Activated CD4-positive, alpha-beta T cell treated with anti-CD3 and anti-CD28 coated beads, Interleukin-2, amount 50 U/mL, for 16 hours (primary cell): ENCODE measurements at regions not wholly inside any gene's neighbourhood (a gene's known extent, or its start where the extent isn't known, plus 50 kb on each side); places are given as distances from the start of the nearest gene placed in this dataset.

Experiments used
- DNase-seq: peaks from one replicate; pipeline ENCODE4 v3.0.0-alpha.2; 2020

- DNase-seq, result no peak
Observed at GRCh38 chr11:133719532-133720235, 125.6 kb downstream of the SPATA19 start.

GRCh38 chr11:133718831-133719230 lies 126.5 kb downstream of the SPATA19 start:
- DNase-seq, result no peak

- no peak for DNase-seq
Observed at GRCh38 chr11:133718238-133718637, 127.1 kb downstream of the SPATA19 start.

DNA sequence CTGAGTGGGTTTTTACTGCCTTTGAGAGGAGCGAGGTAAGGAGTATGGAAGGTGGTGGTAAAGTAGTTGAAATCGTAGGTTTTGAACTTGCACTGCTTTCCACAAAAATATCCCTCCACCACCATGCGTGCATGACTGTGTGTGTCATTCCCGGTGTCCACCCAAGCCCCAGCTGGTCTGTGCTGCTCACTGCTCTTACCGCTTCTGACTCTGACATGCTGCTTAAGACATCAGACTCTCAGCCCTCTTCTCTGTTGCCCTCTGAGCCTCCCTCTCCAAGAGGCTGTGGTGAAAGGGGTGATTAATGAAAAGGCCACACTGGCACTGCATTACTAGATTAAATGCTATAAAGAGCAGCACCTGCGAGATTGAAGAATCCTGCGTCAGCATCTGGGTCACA lies 128.7 kb downstream of the SPATA19 start:
- DNase-seq, result no peak

GRCh38 chr11:133715602-133716001 lies 129.7 kb downstream of the SPATA19 start:
- no peak for DNase-seq

DNA sequence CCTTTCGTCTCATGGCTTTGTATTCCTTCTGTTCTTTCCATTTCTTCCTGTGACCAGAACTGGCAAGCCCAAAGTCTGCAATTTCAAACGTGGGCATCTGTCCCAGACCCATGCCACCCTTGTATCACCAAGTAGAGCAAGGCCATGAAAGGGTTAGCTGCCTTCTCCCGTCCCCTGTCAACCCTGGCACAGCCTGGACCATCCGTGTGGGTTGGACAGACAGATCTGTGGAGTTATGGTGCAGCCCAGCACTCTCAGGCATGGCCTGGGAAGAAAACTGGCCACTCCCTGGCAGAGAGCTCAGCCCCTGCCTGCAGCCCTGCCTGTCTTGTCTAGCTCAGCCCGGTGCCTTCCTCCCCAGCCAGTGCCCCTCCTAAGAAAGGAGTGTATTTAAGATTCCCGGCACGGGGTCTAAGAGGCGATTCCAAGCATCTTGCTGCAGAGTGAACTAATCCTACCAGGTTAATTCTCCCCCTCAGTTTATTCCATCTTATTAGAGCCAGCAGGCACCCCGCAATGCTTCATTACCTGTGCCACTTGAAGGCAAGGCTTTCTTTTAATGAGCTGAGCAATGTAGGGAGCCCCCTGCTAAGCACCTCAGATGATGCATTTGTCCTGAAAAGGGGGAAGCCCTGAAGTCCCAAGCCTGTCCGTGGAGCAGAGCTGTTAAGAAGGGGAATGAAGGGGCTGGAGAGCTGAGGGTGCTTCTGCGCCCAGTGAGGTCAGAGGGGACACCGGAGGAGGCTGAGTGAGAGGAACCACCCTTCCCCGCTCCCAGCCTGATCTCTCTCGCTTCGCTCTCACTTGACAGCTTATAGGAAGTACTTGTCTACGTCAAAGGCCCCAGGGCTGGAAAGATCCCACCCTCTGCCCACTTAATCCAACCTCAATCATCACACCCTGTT lies 130.6 kb downstream of the SPATA19 start:
- no peak for DNase-seq

DNA sequence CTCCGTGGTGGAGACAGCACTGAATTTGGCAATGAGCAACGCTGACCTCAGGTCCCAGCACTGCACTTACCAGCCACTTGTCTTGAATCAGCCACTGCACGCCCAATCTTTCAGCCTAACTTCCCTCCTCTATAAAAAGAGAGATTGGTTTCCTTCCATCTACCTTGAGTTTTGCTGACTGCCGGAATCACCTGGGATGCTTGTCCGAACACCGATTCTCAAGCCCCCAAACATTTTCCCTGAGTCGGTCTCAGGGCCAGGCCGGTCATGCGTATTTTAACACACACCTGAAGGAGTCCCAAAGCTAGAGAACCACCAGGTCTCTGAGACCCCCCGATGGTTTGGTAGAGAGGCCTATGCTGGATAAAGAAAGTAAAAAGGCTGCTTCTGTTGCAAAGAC lies 131.5 kb downstream of the SPATA19 start:
- DNase-seq, result no peak

GRCh38 chr11:133713406-133713805 lies 131.9 kb downstream of the SPATA19 start:
- no peak for DNase-seq

DNA sequence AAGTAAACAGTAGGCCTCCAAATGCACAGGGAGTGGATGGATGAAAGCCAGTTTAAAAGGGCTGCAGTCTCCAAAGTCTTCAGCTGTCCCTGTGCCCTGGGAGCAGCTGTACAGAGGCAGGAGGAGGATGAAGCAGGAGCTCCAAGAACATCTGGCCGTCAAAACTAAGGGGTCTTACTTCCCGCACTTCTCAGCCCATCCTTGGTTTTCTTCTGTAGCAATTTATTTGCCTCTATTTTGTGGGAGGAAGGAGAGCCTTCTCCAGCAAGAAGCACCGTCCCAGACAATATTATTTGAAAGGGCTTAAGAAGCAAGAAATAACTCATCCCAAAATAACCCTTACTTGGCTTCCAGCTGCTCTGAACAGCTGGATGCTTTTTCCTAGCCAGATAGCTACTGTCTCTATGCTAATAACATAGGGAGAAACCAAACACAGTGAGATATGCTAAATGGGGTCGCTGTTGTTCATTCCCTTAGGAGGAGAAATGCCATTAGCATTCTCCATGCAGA lies 133.2 kb downstream of the SPATA19 start:
- DNase-seq, result no peak

- no peak for DNase-seq
Observed at GRCh38 chr11:133711545-133711944, 133.8 kb downstream of the SPATA19 start.

GRCh38 chr11:133710681-133711240 lies 134.6 kb downstream of the SPATA19 start:
- no peak for DNase-seq

DNA sequence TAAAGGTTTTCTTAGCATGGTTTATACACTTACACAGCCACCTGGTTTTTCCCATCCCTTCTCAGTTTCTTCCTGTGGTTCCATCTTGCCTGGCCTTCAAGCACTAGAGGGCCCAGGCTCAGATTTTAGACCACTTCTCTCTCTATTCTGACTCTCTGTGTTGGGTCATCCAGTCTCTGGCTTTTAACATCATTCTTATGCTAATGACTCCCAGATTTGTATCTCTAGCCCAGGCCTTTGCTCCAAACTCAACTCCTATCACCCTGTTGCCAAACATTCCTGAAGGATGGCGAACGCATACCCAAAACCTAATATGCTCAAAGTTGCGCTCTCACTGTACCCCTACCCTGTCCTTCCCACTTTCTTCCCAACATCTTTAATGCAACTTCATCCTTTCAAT lies 135.1 kb downstream of the SPATA19 start:
- no peak for DNase-seq

DNA sequence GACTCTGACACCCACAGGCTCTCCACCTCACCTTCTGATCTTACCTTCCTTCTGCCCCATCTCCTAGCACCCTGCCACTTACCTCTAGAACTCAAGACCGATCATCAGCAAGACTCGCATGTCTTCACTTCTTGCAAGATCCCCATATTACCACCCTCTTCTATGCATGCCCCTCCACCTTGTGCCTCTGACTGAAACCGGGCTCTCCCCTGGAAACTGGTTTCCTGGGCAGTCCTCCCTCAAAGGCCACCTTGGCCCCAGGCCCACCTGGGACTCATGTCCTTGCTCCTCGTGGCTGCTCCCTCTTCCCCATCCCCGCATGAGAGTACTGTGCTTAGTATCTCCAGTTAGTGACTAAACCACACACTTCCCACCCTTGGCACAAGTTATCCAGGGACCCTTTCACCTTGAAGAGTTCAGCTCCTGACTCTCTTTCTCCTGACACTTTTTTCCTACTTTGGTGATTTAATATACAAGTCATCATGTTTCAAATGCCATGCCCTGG lies 136.7 kb downstream of the SPATA19 start:
- no peak for DNase-seq

GRCh38 chr11:133706925-133707794 lies 138.2 kb downstream of the SPATA19 start:
- DNase-seq, result no peak

GRCh38 chr11:133705873-133706272 lies 139.4 kb downstream of the SPATA19 start:
- DNase-seq, result no peak

DNA sequence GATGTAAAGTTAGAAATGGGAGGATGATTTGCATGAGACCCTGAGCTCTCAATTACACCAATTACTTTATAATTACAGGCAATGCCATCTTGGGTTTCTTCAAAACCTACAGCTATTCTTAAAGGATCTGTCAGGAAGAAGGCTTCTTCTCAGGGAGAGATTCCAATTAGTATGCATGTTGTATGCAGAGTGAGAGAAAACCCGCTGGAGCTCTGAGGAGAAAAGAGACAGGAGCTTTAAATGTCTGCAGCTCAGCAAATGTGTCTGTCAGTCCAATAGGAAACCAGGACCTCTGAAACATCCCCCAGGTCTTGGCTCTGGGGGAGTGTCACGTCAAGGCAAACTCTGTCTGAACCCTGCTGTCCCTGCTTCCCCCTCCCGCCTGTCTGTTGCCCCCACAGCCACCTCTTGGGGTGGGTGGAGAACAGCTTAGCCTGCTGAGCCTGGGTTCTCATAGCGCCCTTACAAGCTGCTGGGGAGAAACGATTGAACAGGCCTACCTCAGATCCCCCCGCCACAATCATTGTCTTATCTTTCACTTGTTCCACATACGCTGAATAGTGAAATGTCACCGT lies 140.2 kb downstream of the SPATA19 start:
- no peak for DNase-seq

GRCh38 chr11:133699071-133699470 lies 146.2 kb downstream of the SPATA19 start:
- DNase-seq, result no peak

DNA sequence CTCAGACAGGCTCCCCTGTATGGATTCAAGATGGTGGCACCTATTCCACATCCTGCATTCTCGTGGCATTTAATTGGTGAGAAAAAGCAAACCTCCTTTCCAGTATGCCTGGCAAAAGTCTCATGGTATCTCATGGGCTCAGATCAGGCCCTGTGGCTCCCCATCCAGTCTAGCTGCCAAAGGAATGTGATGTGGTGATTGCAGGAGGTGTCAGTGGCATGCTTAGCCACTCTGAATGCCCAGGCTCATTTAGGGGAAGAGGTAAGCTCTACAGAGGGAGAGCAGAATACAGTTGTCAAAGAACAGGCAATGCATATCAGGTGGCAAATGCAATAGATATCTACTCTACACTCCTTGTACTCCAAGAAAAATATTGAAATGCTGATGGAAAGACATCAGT lies 146.7 kb downstream of the SPATA19 start:
- no peak for DNase-seq

- DNase-seq, result no peak
Observed at GRCh38 chr11:133697603-133698180, 147.6 kb downstream of the SPATA19 start.

- no peak for DNase-seq
Observed at GRCh38 chr11:133697161-133697560, 148.2 kb downstream of the SPATA19 start.

DNA sequence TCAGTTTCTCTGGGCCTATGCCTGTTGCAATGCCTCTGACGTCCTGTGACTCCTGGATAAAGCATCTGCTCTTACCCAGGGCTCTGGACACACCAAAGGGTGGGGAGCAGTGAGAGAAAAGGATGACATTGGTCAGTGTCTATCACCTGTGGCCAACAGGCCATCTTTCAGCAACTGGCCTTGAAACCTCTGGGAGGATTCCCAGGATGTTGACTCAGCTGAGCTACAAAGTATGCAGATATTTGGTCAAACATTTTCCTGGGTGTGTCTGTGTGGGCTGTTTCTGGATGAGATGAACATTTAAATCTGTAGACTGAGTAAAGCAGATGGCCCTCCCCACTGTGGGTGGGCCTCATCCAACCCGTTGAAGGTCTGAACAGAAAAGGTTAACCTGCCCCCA lies 149.9 kb downstream of the SPATA19 start:
- no peak for DNase-seq

DNA sequence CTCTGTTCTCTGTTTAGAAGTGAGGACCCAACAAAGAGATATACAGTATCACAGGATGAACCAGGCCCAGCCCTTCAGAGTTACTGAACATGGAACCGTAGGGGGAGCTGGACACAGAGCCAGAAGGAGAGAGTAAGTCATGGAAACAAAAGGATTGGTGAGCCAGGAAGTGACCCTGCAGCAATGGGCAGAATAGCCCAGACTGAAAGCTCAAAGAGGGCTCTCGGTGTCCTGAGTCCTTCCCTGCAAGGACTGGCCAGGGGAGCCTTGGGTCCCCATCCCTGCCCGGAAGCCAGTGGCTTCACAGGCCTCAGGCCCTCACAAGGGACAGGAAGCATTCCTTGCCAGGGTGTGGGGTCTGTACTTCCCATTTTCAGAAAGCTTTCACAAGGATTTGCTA lies 150.6 kb downstream of the SPATA19 start:
- no peak for DNase-seq
